Neuron (in vitro differentiated cells): ENCODE measurements at regions not wholly inside any gene's neighbourhood (a gene's known extent, or its start where the extent isn't known, plus 50 kb on each side); places are given as distances from the start of the nearest gene placed in this dataset.
"Not testable (repeated sequence)": the region's sequence is repeated elsewhere in the genome, so short reads cannot be mapped to it uniquely, and the experiment has no call there.

Source experiments
- H2AFZ ChIP-seq: one replicate; pipeline ENCODE4 v1.6.1; 2013; ENCODE audit warnings: low read depth, mild to moderate bottlenecking, inconsistent platforms, low read length, moderate library complexity
- H3K27me3 ChIP-seq: one replicate; pipeline ENCODE4 v1.6.1; 2013; ENCODE audit warnings: low read length; ENCODE audit not compliant: insufficient read depth
- H3K36me3 ChIP-seq: one replicate; pipeline ENCODE4 v1.6.1; 2013; ENCODE audit warnings: low read length; ENCODE audit not compliant: insufficient read depth
- H3K4me1 ChIP-seq: one replicate; pipeline ENCODE4 v1.6.1; 2013; ENCODE audit warnings: low read length; ENCODE audit not compliant: insufficient read depth
- H3K4me3 ChIP-seq: 2 replicates; pipeline ENCODE4 v1.5.1; 2013; ENCODE audit warnings: mild to moderate bottlenecking, low read length, moderate library complexity
- H3K9me3 ChIP-seq: one replicate; pipeline ENCODE4 v1.6.1; 2013; ENCODE audit warnings: low read length

- Histone ChIP-seq H3K4me3 (no peak overlapping the region), H3K9me3 (no peaks in the 10 kb centered on the region), H2AFZ (no peak overlapping the region), H3K4me1 (no peaks in the 10 kb centered on the region), H3K36me3 (no peaks in the 10 kb centered on the region), H3K27me3 (no peaks in the 10 kb centered on the region)
These were observed 85.2 kb upstream of the SLIT2 start for GRCh38 chr4:20166544-20166943.

GRCh38 chr4:20159516-20159915, 92.2 kb upstream of the SLIT2 start:
- no peaks in the 10 kb centered on the region for H3K36me3 ChIP-seq
- no peak overlapping the region for H2AFZ ChIP-seq
- H3K9me3 ChIP-seq, result no peaks in the 10 kb centered on the region
- H3K27me3 ChIP-seq, result no peaks in the 10 kb centered on the region
- H3K4me3 ChIP-seq, result no peak overlapping the region
- H3K4me1 ChIP-seq, result no peaks in the 10 kb centered on the region

- Histone ChIP-seq H3K4me3 (no peak overlapping the region), H3K9me3 (no peaks in the 10 kb centered on the region), H3K4me1 (no peaks in the 10 kb centered on the region), H3K36me3 (no peaks in the 10 kb centered on the region), H3K27me3 (no peaks in the 10 kb centered on the region), H2AFZ (no peak overlapping the region)
These were observed 93.5 kb upstream of the SLIT2 start for GRCh38 chr4:20158195-20158594.

- H3K4me1 ChIP-seq, result no peaks in the 10 kb centered on the region
- H2AFZ ChIP-seq, result no peak overlapping the region
- no peak overlapping the region for H3K4me3 ChIP-seq
- no peaks in the 10 kb centered on the region for H3K27me3 ChIP-seq
- no peaks in the 10 kb centered on the region for H3K9me3 ChIP-seq
- H3K36me3 ChIP-seq, result no peaks in the 10 kb centered on the region
These were observed 100.3 kb upstream of the SLIT2 start for GRCh38 chr4:20151436-20151835.

GRCh38 chr4:20149143-20149542, 102.6 kb upstream of the SLIT2 start:
- H3K9me3 ChIP-seq, H3K4me3 ChIP-seq, H3K4me1 ChIP-seq, H2AFZ ChIP-seq, H3K36me3 ChIP-seq, H3K27me3 ChIP-seq: not testable (repeated sequence)

GRCh38 chr4:20137176-20137575, 114.5 kb upstream of the SLIT2 start:
- H3K27me3 ChIP-seq, result no peaks in the 10 kb centered on the region
- H3K4me1 ChIP-seq, result no peaks in the 10 kb centered on the region
- H3K36me3 ChIP-seq, result no peaks in the 10 kb centered on the region
- H3K9me3 ChIP-seq, result no peaks in the 10 kb centered on the region
- H2AFZ ChIP-seq, result no peak overlapping the region
- no peak overlapping the region for H3K4me3 ChIP-seq

GRCh38 chr4:20127626-20128025, 124.1 kb upstream of the SLIT2 start:
- Histone ChIP-seq H3K9me3 (no peaks in the 10 kb centered on the region), H3K27me3 (no peaks in the 10 kb centered on the region), H3K4me3 (no peak overlapping the region), H3K4me1 (no peaks in the 10 kb centered on the region), H2AFZ (no peak overlapping the region), H3K36me3 (no peaks in the 10 kb centered on the region)

- Histone ChIP-seq H3K4me3 (no peak overlapping the region), H3K36me3 (no peaks in the 10 kb centered on the region), H3K4me1 (no peaks in the 10 kb centered on the region), H3K27me3 (no peaks in the 10 kb centered on the region), H3K9me3 (no peaks in the 10 kb centered on the region), H2AFZ (no peak overlapping the region)
These were observed 124.8 kb upstream of the SLIT2 start for GRCh38 chr4:20126906-20127305.

- no peak overlapping the region for H3K4me3 ChIP-seq
- H3K4me1 ChIP-seq, result no peaks in the 10 kb centered on the region
- H3K9me3 ChIP-seq, result no peaks in the 10 kb centered on the region
- H3K27me3 ChIP-seq, result no peaks in the 10 kb centered on the region
- no peak overlapping the region for H2AFZ ChIP-seq
- no peaks in the 10 kb centered on the region for H3K36me3 ChIP-seq
These were observed 127.2 kb upstream of the SLIT2 start for GRCh38 chr4:20124317-20125026.

GRCh38 chr4:20122198-20122988, 129.3 kb upstream of the SLIT2 start:
- Histone ChIP-seq H3K4me1 (no peaks in the 10 kb centered on the region), H3K27me3 (no peaks in the 10 kb centered on the region), H3K36me3 (no peaks in the 10 kb centered on the region), H3K4me3 (no peak overlapping the region), H2AFZ (no peak overlapping the region), H3K9me3 (no peaks in the 10 kb centered on the region)

- Histone ChIP-seq H3K27me3 (no peaks in the 10 kb centered on the region), H3K9me3 (no peaks in the 10 kb centered on the region), H3K4me3 (no peak overlapping the region), H3K36me3 (no peaks in the 10 kb centered on the region), H3K4me1 (no peaks in the 10 kb centered on the region), H2AFZ (no peak overlapping the region)
These were observed 132.6 kb upstream of the SLIT2 start for GRCh38 chr4:20119141-20119540.

GRCh38 chr4:20109391-20109790, 142.3 kb upstream of the SLIT2 start:
- Histone ChIP-seq H3K27me3 (no peaks in the 10 kb centered on the region), H2AFZ (no peak overlapping the region), H3K4me1 (no peaks in the 10 kb centered on the region), H3K4me3 (no peak overlapping the region), H3K36me3 (no peaks in the 10 kb centered on the region), H3K9me3 (no peaks in the 10 kb centered on the region)

GRCh38 chr4:20106921-20107320, 144.8 kb upstream of the SLIT2 start:
- Histone ChIP-seq H3K4me1 (no peaks in the 10 kb centered on the region), H2AFZ (no peak overlapping the region), H3K36me3 (no peaks in the 10 kb centered on the region), H3K27me3 (no peaks in the 10 kb centered on the region), H3K9me3 (no peaks in the 10 kb centered on the region), H3K4me3 (no peak overlapping the region)
